ENCODE measurements at regions not wholly inside any gene's neighbourhood (a gene's known extent, or its start where the extent isn't known, plus 50 kb on each side); places are given as distances from the start of the nearest gene placed in this dataset.
"Not testable (repeated sequence)": the region's sequence is repeated elsewhere in the genome, so short reads cannot be mapped to it uniquely, and the experiment has no call there.

GRCh38 chr12:92244036-92244435, 98.4 kb upstream of the BTG1 start:
- no peak for DNase-seq

DNA sequence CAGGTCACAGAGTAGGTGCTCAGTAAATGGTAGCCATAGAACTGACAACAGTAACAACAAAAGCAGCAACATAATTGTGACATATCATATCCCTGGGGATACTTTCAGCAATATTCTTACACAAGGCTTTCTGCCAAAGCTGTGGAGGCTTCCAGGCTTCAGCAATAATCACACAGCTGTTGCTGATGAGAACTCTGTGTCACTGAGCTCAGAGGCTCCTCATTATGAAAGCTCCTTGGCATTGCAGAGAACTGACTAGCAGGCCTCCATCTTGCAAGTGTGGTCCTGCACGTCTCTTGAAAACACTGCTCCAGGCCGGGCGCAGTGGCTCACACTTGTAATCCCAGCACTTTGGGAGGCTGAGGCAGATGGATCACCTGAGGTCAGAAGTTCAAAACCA, 97.3 kb upstream of the BTG1 start:
- DNase-seq: no peak

GRCh38 chr12:92237762-92238523, 92.3 kb upstream of the BTG1 start:
- DNase-seq: no peak

DNA sequence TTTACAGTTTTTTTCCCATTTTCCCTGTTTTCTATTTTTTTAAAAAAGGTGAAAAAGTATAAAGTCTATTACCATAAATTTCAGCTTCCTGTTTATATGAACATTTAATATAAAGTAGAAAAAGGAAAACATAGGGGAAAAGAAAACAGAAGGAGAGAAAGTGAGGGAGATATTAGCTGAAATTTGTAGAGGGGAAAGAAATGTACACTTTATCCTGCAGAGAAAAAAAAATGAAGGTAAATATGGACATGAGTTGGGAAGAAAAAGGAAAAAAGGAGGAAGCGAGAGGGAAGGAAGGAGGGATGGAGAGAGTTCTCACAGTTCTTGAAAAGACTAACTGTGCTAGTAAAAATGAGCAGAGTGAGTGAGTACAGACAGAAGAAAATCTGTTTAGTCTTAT, 91.6 kb upstream of the BTG1 start:
- DNase-seq: no peak

GRCh38 chr12:92235703-92236472, 90.2 kb upstream of the BTG1 start:
- DNase-seq: no peak

DNA sequence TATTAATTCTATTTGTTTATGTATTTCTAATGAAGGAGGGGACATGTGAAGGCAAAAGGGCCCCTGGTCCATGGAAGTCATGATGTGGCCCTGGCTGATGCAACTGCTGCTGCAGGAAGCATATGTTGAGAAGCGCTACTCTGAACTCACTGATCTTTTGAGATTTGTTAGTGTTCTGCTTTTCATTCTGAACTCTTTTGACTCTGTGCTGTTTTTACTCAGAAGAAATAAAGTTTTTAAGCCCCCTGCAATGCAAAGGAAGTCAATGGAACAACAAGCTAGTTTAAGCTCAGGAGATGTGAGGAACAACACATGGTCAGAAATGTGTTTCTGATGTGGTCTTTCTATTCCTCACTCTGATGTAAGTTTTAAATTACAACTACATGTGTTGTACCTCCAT, 88.9 kb upstream of the BTG1 start:
- no peak for DNase-seq

- DNase-seq: no peak
Observed at GRCh38 chr12:92233346-92234015, 87.8 kb upstream of the BTG1 start.

DNA sequence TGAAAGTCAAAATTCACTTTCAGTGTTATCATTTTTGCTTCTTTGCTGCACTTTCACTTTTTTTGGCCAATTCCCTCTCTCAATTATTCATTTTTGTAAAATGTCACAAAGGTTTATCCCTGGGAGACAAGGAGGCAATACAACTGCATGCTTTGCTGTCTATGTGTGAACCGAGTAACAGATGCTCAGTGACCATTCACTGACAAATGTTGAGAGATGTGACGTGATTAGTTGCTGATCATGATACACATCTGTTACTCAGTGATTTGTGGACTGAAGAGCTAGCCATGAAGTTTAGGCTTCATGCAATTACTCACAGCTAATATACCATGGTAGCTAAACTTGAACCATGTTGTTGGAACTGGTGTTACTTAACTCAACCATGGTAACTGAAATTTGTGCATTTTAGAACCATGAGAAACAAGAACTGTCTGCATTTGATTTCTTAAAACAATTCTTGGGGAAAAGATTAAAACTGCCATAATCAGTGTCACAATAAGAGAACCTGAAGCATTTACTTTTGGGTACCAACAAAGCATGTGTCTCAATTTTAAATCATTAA, 86.8 kb upstream of the BTG1 start:
- DNase-seq: not testable (repeated sequence)

DNA sequence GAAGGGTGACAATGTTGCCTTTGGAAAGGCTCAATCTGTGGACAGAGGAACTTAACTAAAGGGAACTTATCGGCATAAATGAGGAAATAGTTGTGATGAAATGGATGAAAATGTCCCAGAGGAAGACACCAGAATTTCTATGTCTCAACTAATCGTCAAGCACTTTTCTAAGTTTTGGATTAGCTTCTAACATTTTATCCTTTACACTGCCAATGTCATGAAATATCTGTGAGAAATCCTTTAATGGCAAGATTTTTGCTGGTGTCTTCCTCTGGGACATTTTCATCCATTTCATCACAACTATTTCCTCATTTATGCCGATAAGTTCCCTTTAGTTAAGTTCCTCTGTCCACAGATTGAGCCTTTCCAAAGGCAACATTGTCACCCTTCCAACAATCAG, 86.3 kb upstream of the BTG1 start:
- DNase-seq: not testable (repeated sequence)

DNA sequence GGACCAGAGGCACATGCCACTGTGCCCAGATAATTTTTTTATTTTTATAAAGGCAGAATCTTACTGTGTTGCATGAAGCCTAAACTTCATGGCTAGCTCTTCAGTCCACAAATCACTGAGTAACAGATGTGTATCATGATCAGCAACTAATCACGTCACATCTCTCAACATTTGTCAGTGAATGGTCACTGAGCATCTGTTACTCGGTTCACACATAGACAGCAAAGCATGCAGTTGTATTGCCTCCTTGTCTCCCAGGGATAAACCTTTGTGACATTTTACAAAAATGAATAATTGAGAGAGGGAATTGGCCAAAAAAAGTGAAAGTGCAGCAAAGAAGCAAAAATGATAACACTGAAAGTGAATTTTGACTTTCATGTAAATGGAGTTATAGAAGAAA, 85.9 kb upstream of the BTG1 start:
- not testable (repeated sequence) for DNase-seq

GRCh38 chr12:92229381-92229780, 83.7 kb upstream of the BTG1 start:
- DNase-seq: no peak

GRCh38 chr12:92226961-92227360, 81.3 kb upstream of the BTG1 start:
- DNase-seq: no peak

DNA sequence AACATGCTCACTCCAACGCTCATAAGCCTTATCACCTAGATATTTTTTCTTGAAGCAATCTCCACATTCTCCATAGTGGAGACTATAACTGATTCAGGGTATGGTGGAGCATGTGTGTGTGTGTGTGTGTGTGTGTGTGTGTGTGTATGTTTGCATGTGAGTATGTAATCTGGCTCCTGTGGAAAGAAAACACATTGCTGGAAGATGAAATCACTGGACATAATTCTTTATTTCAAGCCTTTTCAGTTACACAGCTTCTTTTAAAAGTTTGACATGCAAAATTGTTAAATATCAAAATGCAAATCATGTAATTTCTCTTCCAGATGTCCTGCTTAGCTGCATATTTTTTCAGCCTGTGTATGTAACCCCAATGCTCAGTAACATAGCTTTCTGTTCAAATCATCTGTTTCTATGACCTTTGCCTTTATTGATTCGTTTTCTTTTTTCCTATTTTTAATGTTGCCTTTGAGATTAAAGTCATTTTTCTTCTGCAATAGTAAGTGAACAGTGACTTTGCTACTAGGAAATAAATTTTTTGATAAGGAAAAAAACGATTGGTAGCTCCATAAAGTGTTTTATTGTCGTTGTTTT, 80.5 kb upstream of the BTG1 start:
- no peak for DNase-seq

DNA sequence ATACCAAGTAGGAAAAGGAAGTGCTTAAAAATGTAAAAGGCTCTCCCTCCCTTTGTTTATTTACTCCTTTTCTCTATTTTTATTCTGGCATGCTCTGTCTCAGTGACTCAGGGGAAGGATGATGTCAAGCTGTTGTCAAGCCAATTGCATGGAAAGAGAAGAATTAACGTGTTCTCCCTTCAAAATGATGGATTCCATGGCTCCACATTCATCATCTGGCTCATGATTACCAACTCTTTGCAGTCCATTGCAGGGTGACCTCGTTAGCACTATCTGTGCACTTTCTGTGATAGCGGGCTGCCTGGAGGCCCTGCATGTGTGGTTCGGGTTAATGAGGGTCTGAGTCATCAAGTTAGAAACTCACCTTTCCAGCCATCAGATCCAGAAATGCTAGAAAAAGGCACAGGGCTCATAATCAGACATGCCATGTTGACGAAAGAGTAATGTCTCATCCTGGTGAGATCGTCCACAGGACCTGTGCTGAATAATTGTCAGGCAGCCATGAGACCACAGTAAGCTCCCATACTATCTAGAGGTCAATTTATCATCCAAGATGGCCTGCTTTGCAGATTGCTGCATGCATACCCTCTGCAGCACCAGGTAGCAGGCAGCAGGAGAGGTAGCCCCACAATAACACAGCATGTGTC, 79.2 kb upstream of the BTG1 start:
- DNase-seq: no peak

GRCh38 chr12:92223481-92223880, 77.8 kb upstream of the BTG1 start:
- no peak for DNase-seq

DNA sequence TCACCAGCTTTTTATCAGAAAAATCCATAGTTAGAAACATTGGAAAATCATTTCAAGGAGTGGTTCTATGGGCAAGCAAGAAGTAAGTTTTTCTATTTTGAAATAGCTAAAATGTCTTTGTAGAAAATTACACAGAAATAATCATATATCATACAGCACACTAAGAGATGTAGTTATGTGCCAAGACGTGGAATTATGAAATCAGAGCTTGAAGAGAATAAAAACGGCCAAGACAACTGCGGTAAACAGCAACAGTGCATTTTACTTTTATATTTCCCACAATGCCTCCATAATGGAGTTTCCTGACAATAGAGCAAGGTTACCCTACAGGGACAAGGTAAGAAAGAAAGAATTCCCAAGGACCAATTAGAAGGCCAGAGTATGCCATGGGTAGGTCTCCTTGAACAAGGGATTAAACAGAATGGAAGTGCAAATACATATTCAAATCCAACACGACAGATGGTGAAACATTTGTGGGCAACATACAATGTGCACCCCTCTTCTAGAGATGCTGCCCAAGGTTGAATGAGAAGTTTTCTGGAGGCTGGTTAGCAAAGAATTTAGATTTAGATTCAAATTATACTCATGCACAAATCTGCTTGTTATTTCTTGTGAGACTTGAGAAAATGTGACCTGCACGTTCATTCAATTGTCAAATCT, 76.1 kb upstream of the BTG1 start:
- no peak for DNase-seq

DNA sequence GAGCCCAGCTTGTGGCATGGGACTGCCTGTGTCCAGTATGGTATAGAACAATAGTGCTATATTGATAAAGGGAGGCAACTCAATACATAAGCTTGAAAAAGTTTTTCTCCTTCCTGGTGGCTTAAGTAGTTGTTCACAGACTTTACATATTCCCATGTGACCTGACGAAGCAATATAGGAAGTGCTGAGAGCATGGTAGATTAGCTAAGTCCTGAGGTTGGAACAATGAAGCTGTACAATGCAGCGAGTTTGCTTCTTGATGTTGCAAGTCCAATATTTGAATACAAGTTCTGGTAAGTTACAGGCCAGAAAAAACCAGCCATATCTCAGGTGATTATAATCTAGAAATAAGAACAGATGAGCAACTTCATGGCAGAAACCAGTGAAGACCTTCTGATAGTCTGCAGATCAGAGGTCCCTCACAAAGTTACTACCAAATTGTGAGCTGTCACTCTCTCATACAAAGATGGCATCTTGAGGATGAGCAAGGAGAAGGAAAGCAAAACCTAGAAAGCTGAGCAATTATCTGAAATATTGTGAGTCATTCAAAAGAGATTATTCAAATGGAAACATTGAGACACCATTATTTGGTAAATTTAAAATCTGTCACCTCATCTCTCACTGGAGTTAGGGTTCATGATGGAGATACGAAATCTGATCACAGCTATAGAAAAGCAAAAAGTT, 72.9 kb upstream of the BTG1 start:
- no peak for DNase-seq

DNA sequence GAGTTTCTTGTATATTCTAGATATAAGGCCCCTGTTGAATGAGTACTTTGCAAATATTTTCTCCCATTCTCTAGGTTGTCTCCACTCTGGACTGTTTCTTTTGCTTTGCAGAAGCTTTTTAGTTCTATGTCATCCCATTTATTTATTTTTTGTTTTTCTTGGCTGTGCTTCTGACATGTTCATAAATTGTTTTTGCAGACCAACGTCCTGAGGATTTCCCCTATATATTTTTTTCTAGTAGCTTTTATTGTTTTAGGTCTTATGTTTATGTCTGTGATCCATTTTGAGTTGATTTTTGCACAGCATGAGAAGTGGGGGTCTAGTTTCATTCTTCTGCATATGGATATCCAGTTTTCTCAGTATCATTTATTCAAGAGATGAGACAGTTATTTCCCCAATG, 70.4 kb upstream of the BTG1 start:
- no peak for DNase-seq

DNA sequence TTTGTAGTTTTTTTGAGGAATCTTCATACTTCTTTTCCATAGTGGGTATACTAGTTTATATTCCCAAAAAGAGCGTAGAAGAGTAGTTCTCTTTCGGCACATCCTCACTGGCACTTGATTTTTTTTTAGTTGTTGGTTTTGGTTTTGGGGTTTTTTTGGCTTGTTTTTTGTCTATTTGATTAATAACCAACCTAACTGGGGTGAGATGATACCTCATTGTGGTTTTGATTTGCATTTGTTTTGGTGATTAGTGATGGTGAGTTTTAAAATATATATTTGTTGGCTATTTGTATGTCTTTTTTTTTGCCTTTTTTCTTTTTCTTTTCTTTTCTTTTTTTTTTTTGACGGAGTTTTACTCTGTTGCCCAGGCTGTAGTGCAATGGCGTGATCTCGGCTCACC, 69.7 kb upstream of the BTG1 start:
- no peak for DNase-seq

DNA sequence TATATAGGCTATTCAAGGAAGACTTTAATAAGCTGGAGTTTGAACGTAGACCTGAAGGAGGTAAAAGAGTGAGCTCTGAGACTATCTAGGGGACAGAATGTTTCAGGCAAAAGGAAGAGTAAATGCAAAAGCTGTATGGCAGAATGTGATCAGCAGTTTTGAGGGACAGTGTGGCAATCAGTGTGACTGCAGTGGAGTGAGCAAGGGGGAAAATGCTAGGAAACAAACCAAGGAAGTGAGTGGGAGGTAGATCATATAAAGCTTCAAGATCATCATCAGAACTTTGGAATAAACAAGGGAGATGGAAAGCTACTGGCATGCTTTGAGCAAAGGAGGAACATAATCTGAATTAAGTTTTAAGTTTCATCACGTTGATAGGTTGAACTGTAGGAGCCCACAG, 67.5 kb upstream of the BTG1 start:
- no peak for DNase-seq

DNA sequence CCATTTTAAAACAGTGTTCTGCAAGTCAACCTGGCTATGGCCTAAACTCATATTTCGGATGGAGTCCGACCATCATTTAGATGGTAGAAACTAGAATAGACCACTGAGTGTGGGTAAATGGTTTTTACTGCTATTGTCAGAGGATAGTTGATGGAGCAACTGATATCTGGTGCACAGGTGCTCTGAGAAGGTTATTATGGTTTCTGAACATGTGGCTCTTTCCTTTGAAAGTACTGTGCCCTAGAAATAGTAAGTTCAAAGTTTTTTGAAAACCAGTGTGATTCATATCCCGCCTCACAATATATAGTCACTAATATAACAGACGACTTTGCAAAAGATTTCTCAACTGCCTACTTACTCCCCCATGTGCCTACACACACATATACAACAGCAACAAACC, 64.4 kb upstream of the BTG1 start:
- no peak for DNase-seq
